SK-N-SH treated with all-trans-retinoic acid at 6 μM for 48 hours (cell line): ENCODE measurements at regions not wholly inside any gene's neighbourhood (a gene's known extent, or its start where the extent isn't known, plus 50 kb on each side); places are given as distances from the start of the nearest gene placed in this dataset.

Experiments
- ATAC-seq: fragments of 200-7000 bp; cut with Tn5 transposase; 3 replicates; pipeline ENCODE4 v1.9.1; 2020; ENCODE audit warnings: mild to moderate bottlenecking, moderate library complexity
- BACH2 ChIP-seq: fragments of 250-450 bp; sonication (Bioruptor Pico); IDR thresholded peaks from 2 replicates; pipeline ENCODE4 v1.9.0; 2021; ENCODE audit warnings: mild to moderate bottlenecking, borderline replicate concordance
- CSDC2 ChIP-seq: fragments of 250-450 bp; sonication (Bioruptor Pico); IDR thresholded peaks from 2 replicates; pipeline ENCODE4 v1.5.0; 2020; ENCODE audit warnings: mild to moderate bottlenecking, moderate library complexity
- ESRRG ChIP-seq: fragments of 250-450 bp; sonication (Bioruptor Pico); IDR thresholded peaks from 2 replicates; pipeline ENCODE4 v1.6.1; 2021; ENCODE audit warnings: mild to moderate bottlenecking
- GLIS3 ChIP-seq: fragments of 250-450 bp; sonication (Bioruptor Pico); IDR thresholded peaks from 2 replicates; pipeline ENCODE4 v1.5.0; 2020; ENCODE audit warnings: mild to moderate bottlenecking, moderate library complexity
- ISL1 ChIP-seq: fragments of 250-450 bp; sonication (Bioruptor Pico); IDR thresholded peaks from 2 replicates; pipeline ENCODE4 v2.1.2; 2022; ENCODE audit warnings: mild to moderate bottlenecking, moderate library complexity
- PATZ1 ChIP-seq: fragments of 250-450 bp; sonication (Bioruptor Pico); IDR thresholded peaks from 2 replicates; pipeline ENCODE4 v1.8.0; 2020; ENCODE audit warnings: mild to moderate bottlenecking, moderate library complexity, borderline replicate concordance
- POU6F1 ChIP-seq: fragments of 250-450 bp; sonication (Bioruptor Pico); IDR thresholded peaks from 2 replicates; pipeline ENCODE4 v1.8.0; 2021; ENCODE audit warnings: low read depth, mild to moderate bottlenecking, moderate library complexity, borderline replicate concordance
- PPARA ChIP-seq: fragments of 250-450 bp; sonication (Bioruptor Pico); IDR thresholded peaks from 2 replicates; pipeline ENCODE4 v1.5.0; 2020; ENCODE audit warnings: mild to moderate bottlenecking, borderline replicate concordance
- RARB ChIP-seq: fragments of 250-450 bp; sonication (Bioruptor Pico); IDR thresholded peaks from 2 replicates; pipeline ENCODE4 v1.8.0; 2021; ENCODE audit warnings: mild to moderate bottlenecking, moderate library complexity
- SNAI2 ChIP-seq: fragments of 250-450 bp; sonication (Bioruptor Pico); IDR thresholded peaks from 2 replicates; pipeline ENCODE4 v1.5.0; 2020; ENCODE audit warnings: mild to moderate bottlenecking, moderate library complexity
- TCF4 ChIP-seq: fragments of 250-450 bp; sonication (Bioruptor Pico); IDR thresholded peaks from 2 replicates; pipeline ENCODE4 v1.8.0; 2021; ENCODE audit warnings: mild to moderate bottlenecking, moderate library complexity, borderline replicate concordance
- TOX ChIP-seq: fragments of 250-450 bp; sonication (Bioruptor Pico); IDR thresholded peaks from 2 replicates; pipeline ENCODE4 v1.8.0; 2021; ENCODE audit warnings: mild to moderate bottlenecking, moderate library complexity, borderline replicate concordance
- ZC3H10 ChIP-seq: fragments of 250-450 bp; sonication (Bioruptor Pico); IDR thresholded peaks from 2 replicates; pipeline ENCODE4 v1.5.1; 2021; ENCODE audit warnings: mild to moderate bottlenecking, moderate library complexity
- ZFP3 ChIP-seq: fragments of 250-450 bp; sonication (Bioruptor Pico); IDR thresholded peaks from 2 replicates; pipeline ENCODE4 v1.5.0; 2020; ENCODE audit warnings: mild to moderate bottlenecking, moderate library complexity
- ZFP30 ChIP-seq: fragments of 450-650 bp; formaldehyde crosslinking; IDR thresholded peaks from 2 replicates; pipeline ENCODE4 v1.5.0; 2022; ENCODE audit warnings: mild to moderate bottlenecking, moderate library complexity
- ZNF565 ChIP-seq: fragments of 450-650 bp; formaldehyde crosslinking; conservative IDR thresholded peaks from 2 replicates; pipeline ENCODE4 v1.5.0; 2020; ENCODE audit warnings: low read depth, mild to moderate bottlenecking, moderate library complexity
- ZNF70 ChIP-seq: fragments of 450-650 bp; formaldehyde crosslinking; IDR thresholded peaks from 2 replicates; pipeline ENCODE4 v1.5.0; 2020; ENCODE audit warnings: mild to moderate bottlenecking, moderate library complexity
- ZNF8 ChIP-seq: fragments of 450-650 bp; formaldehyde crosslinking; IDR thresholded peaks from 2 replicates; pipeline ENCODE4 v1.5.0; 2020; ENCODE audit warnings: mild to moderate bottlenecking, moderate library complexity
- TF ChIP-seq, protein P1 (sequence below): fragments of 250-450 bp; sonication (Bioruptor Pico); IDR thresholded peaks from 2 replicates; pipeline ENCODE4 v1.5.1; 2020; ENCODE audit warnings: low read depth, mild to moderate bottlenecking, moderate library complexity
- TF ChIP-seq, protein P2 (sequence below): fragments of 250-450 bp; sonication (Bioruptor Pico); IDR thresholded peaks from 2 replicates; pipeline ENCODE4 v1.5.0; 2020; ENCODE audit warnings: mild to moderate bottlenecking, moderate library complexity

- TF ChIP-seq, protein P1, sequence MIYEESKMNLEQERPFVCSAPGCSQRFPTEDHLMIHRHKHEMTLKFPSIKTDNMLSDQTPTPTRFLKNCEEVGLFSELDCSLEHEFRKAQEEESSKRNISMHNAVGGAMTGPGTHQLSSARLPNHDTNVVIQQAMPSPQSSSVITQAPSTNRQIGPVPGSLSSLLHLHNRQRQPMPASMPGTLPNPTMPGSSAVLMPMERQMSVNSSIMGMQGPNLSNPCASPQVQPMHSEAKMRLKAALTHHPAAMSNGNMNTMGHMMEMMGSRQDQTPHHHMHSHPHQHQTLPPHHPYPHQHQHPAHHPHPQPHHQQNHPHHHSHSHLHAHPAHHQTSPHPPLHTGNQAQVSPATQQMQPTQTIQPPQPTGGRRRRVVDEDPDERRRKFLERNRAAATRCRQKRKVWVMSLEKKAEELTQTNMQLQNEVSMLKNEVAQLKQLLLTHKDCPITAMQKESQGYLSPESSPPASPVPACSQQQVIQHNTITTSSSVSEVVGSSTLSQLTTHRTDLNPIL (CRISPR knock-in tag) = no peak
Measured at GRCh38 chr6:23841116-23841515, 284.9 kb upstream of the NRSN1 start (continued).

- ATAC-seq = no peak
Measured at GRCh38 chr6:23842760-23843159, 283.3 kb upstream of the NRSN1 start.

DNA sequence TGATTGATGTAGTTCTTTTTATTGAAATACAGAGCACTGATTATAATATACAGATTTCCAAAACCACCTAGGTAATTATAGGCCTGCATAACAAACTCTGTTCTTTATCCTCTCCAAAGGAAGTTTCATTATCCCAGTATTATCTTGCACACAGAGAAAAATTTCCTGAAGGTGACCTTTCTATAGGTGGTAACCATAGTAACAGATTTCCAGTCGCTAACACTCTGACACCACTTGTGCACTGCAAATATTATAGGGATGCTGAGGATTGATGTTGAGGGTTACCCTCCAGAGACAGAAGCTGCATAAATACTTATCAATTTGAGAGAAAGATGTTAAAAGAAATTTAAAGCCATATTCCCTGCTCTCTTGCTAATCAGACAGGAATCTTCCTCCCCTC, 274.5 kb upstream of the NRSN1 start:
- ATAC-seq = no peak
- TF ChIP-seq ZC3H10 (CRISPR knock-in tag) (no peak), PPARA (no peak), ZNF70 (CRISPR knock-in tag) (no peak), RARB (CRISPR knock-in tag) (no peak), CSDC2 (CRISPR knock-in tag) (no peak), PATZ1 (no peak), ZNF565 (CRISPR knock-in tag) (no peak)
- TF ChIP-seq, protein P2, sequence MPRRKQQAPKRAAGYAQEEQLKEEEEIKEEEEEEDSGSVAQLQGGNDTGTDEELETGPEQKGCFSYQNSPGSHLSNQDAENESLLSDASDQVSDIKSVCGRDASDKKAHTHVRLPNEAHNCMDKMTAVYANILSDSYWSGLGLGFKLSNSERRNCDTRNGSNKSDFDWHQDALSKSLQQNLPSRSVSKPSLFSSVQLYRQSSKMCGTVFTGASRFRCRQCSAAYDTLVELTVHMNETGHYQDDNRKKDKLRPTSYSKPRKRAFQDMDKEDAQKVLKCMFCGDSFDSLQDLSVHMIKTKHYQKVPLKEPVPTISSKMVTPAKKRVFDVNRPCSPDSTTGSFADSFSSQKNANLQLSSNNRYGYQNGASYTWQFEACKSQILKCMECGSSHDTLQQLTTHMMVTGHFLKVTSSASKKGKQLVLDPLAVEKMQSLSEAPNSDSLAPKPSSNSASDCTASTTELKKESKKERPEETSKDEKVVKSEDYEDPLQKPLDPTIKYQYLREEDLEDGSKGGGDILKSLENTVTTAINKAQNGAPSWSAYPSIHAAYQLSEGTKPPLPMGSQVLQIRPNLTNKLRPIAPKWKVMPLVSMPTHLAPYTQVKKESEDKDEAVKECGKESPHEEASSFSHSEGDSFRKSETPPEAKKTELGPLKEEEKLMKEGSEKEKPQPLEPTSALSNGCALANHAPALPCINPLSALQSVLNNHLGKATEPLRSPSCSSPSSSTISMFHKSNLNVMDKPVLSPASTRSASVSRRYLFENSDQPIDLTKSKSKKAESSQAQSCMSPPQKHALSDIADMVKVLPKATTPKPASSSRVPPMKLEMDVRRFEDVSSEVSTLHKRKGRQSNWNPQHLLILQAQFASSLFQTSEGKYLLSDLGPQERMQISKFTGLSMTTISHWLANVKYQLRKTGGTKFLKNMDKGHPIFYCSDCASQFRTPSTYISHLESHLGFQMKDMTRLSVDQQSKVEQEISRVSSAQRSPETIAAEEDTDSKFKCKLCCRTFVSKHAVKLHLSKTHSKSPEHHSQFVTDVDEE = no peak

More at GRCh38 chr6:23842760-23843159, 283.3 kb upstream of the NRSN1 start:
- TF ChIP-seq POU6F1 (CRISPR knock-in tag) = no peak
- no peak for TF ChIP-seq ISL1
- TF ChIP-seq ZNF70 (CRISPR knock-in tag) = no peak
- TF ChIP-seq, protein P2 = no peak
- TF ChIP-seq SNAI2 (CRISPR knock-in tag) = no peak
- TF ChIP-seq ZC3H10 (CRISPR knock-in tag) = no peak
- TF ChIP-seq BACH2 (CRISPR knock-in tag) = no peak
- TF ChIP-seq, protein P1 (CRISPR knock-in tag) = no peak
- TF ChIP-seq PPARA = no peak
- TF ChIP-seq GLIS3 (CRISPR knock-in tag) = no peak
- TF ChIP-seq CSDC2 (CRISPR knock-in tag) = no peak
- no peak for TF ChIP-seq ZFP30 (CRISPR knock-in tag)
- no peak for TF ChIP-seq ESRRG (CRISPR knock-in tag)
- TF ChIP-seq TCF4 (CRISPR knock-in tag) = no peak
- no peak for TF ChIP-seq TOX (CRISPR knock-in tag)
- no peak for TF ChIP-seq RARB (CRISPR knock-in tag)
- no peak for TF ChIP-seq PATZ1
- TF ChIP-seq ZNF8 (CRISPR knock-in tag) = no peak
- no peak for TF ChIP-seq ZNF565 (CRISPR knock-in tag)
- no peak for TF ChIP-seq ZFP3
